ENCODE measurements at regions not wholly inside any gene's neighbourhood (a gene's known extent, or its start where the extent isn't known, plus 50 kb on each side); places are given as distances from the start of the nearest gene placed in this dataset.

GRCh38 chr20:52852714-52853113, 119.4 kb upstream of the TSHZ2 start:
- H3K4me3 ChIP-seq (ENCODE audit: insufficient read depth, low read length), result no peak overlapping the region
- no peaks in the 10 kb centered on the region for H4K20me1 ChIP-seq (ENCODE audit: insufficient read depth, low read length)
- no peak for TF ChIP-seq CTCF (IDR thresholded peaks at IDR 0.05; ENCODE audit: extremely low read depth, low read depth, low read length)
- H3K27me3 ChIP-seq (ENCODE audit: insufficient read depth, low read length), result no peaks in the 10 kb centered on the region
- H3K79me2 ChIP-seq (ENCODE audit: insufficient read depth, low read length), result no peaks in the 10 kb centered on the region
- no peaks in the 10 kb centered on the region for H3K9me3 ChIP-seq (ENCODE audit: low read depth, low read length)
- no peak overlapping the region for H3K4me2 ChIP-seq (ENCODE audit: insufficient read depth, low read length)
- H3K36me3 ChIP-seq (ENCODE audit: insufficient read depth, low read length), result no peaks in the 10 kb centered on the region
- DNase-seq (ENCODE audit: insufficient read length, low spot score, missing footprints), result no peak
- H3K4me1 ChIP-seq (ENCODE audit: insufficient read depth, low read length), result no peaks in the 10 kb centered on the region
- no peak overlapping the region for H2AFZ ChIP-seq (ENCODE audit: low read length)
- H3K27ac ChIP-seq (ENCODE audit: low read depth, low read length), result no peak overlapping the region

GRCh38 chr20:52847731-52848359, 124.3 kb upstream of the TSHZ2 start:
- TF ChIP-seq CTCF (IDR thresholded peaks at IDR 0.05; ENCODE audit: extremely low read depth, low read depth, low read length), result no peak
- Histone ChIP-seq H4K20me1 (ENCODE audit: insufficient read depth, low read length) (no peaks in the 10 kb centered on the region), H3K4me1 (ENCODE audit: insufficient read depth, low read length) (no peaks in the 10 kb centered on the region), H3K4me3 (ENCODE audit: insufficient read depth, low read length) (no peak overlapping the region), H3K9me3 (ENCODE audit: low read depth, low read length) (no peaks in the 10 kb centered on the region), H3K36me3 (ENCODE audit: insufficient read depth, low read length) (no peaks in the 10 kb centered on the region), H3K27me3 (ENCODE audit: insufficient read depth, low read length) (no peaks in the 10 kb centered on the region), H2AFZ (ENCODE audit: low read length) (no peak overlapping the region), H3K79me2 (ENCODE audit: insufficient read depth, low read length) (no peaks in the 10 kb centered on the region), H3K4me2 (ENCODE audit: insufficient read depth, low read length) (no peak overlapping the region), H3K27ac (ENCODE audit: low read depth, low read length) (no peak overlapping the region)
- no peak for DNase-seq (ENCODE audit: insufficient read length, low spot score, missing footprints)

- TF ChIP-seq CTCF (IDR thresholded peaks at IDR 0.05; ENCODE audit: extremely low read depth, low read depth, low read length), result no peak
- Histone ChIP-seq H3K27me3 (ENCODE audit: insufficient read depth, low read length) (no peaks in the 10 kb centered on the region), H3K27ac (ENCODE audit: low read depth, low read length) (no peak overlapping the region), H3K4me2 (ENCODE audit: insufficient read depth, low read length) (no peak overlapping the region), H3K79me2 (ENCODE audit: insufficient read depth, low read length) (no peaks in the 10 kb centered on the region), H4K20me1 (ENCODE audit: insufficient read depth, low read length) (no peaks in the 10 kb centered on the region), H3K4me1 (ENCODE audit: insufficient read depth, low read length) (no peaks in the 10 kb centered on the region), H3K4me3 (ENCODE audit: insufficient read depth, low read length) (no peak overlapping the region), H2AFZ (ENCODE audit: low read length) (no peak overlapping the region), H3K9me3 (ENCODE audit: low read depth, low read length) (no peaks in the 10 kb centered on the region), H3K36me3 (ENCODE audit: insufficient read depth, low read length) (no peaks in the 10 kb centered on the region)
- no peak for DNase-seq (ENCODE audit: insufficient read length, low spot score, missing footprints)
Observed at GRCh38 chr20:52847029-52847660, 125.0 kb upstream of the TSHZ2 start.

- H3K4me2 ChIP-seq (ENCODE audit: insufficient read depth, low read length), result no peak overlapping the region
- H3K79me2 ChIP-seq (ENCODE audit: insufficient read depth, low read length), result no peaks in the 10 kb centered on the region
- no peak overlapping the region for H3K4me3 ChIP-seq (ENCODE audit: insufficient read depth, low read length)
- no peak for DNase-seq (ENCODE audit: insufficient read length, low spot score, missing footprints)
- no peak overlapping the region for H3K27ac ChIP-seq (ENCODE audit: low read depth, low read length)
- TF ChIP-seq CTCF (IDR thresholded peaks at IDR 0.05; ENCODE audit: extremely low read depth, low read depth, low read length), result no peak
- H3K27me3 ChIP-seq (ENCODE audit: insufficient read depth, low read length), result no peaks in the 10 kb centered on the region
- H4K20me1 ChIP-seq (ENCODE audit: insufficient read depth, low read length), result no peaks in the 10 kb centered on the region
- no peak overlapping the region for H2AFZ ChIP-seq (ENCODE audit: low read length)
- H3K9me3 ChIP-seq (ENCODE audit: low read depth, low read length), result peaks cover 2% of the 10 kb centered on the region
- H3K36me3 ChIP-seq (ENCODE audit: insufficient read depth, low read length), result no peaks in the 10 kb centered on the region
- H3K4me1 ChIP-seq (ENCODE audit: insufficient read depth, low read length), result no peaks in the 10 kb centered on the region
Observed at GRCh38 chr20:52845044-52845443, 127.1 kb upstream of the TSHZ2 start.

Data from osteoblast (primary cell).